Endothelial cell of umbilical vein (primary cell): ENCODE measurements at regions not wholly inside any gene's neighbourhood (a gene's known extent, or its start where the extent isn't known, plus 50 kb on each side); places are given as distances from the start of the nearest gene placed in this dataset.

Experiments
- BruUV-seq: library from RNA; stranded (reverse); fragments of 400-500 nt; replicated peaks from 2 replicates; lab custom pipeline; 2021; lab: Mats Ljungman, UMichigan
- CTCF ChIA-PET: fragments of 300-600, 350-600 bp; sonication (Branson Sonifier 250); formaldehyde crosslinking; loops from one replicate; lab custom pipeline; 2021; ENCODE audit warnings: antibody characterized with exemption, inconsistent platforms; lab: Charles Lee
- POLR2A ChIA-PET: fragments of 300-600, 350-600 bp; sonication (Branson Sonifier 250); formaldehyde crosslinking; loops from one replicate; lab custom pipeline; 2021; ENCODE audit warnings: antibody characterized with exemption, inconsistent platforms; lab: Charles Lee
- DNase-seq: peaks from one replicate; pipeline ENCODE4 v3.0.0-alpha.2; 2011; ENCODE audit warnings: low read depth, low spot score
- FAIRE-seq: peaks from 2 replicates; lab custom pipeline; 2011; peaks lifted over from hg19 to GRCh38; lab: Jason Lieb, UNC
- H2AFZ ChIP-seq: 2 replicates; pipeline ENCODE4 v1.6.0; 2012; ENCODE audit warnings: low read depth, low read length, control low read depth, inconsistent platforms
- H3K27ac ChIP-seq: 2 replicates; pipeline ENCODE4 v1.5.1; 2011; ENCODE audit warnings: low read depth, mild to moderate bottlenecking, control low read depth, low read length, moderate library complexity; ENCODE audit not compliant: insufficient read depth
- H3K27me3 ChIP-seq, 2 experiments: 2 replicates each; pipeline versions ENCODE4 v1.6.0 to v1.6.1; 2011; ENCODE audit warnings: low read length in 2 of 2, mixed read lengths in 1 of 2; ENCODE audit not compliant: control insufficient read depth in 2 of 2, insufficient read depth in 2 of 2
- H3K36me3 ChIP-seq, 2 experiments: 2 replicates in 1 of 2; 3 replicates in 1 of 2; pipeline ENCODE4 v1.5.1; 2011; ENCODE audit warnings: low read length in 2 of 2, mild to moderate bottlenecking in 1 of 2, moderate library complexity in 1 of 2; ENCODE audit not compliant: control insufficient read depth in 2 of 2, insufficient read depth in 2 of 2; ENCODE audit errors: extremely low read depth in 1 of 2
- H3K4me1 ChIP-seq: 3 replicates; pipeline ENCODE4 v1.5.1; 2011; ENCODE audit warnings: mild to moderate bottlenecking, low read length; ENCODE audit not compliant: control insufficient read depth, insufficient read depth; ENCODE audit errors: extremely low read depth
- H3K4me2 ChIP-seq: 2 replicates; pipeline ENCODE4 v1.6.1; 2011; ENCODE audit warnings: low read length, control low read depth, mixed read lengths; ENCODE audit not compliant: insufficient read depth
- H3K4me3 ChIP-seq, 3 experiments: fragments of 200-600 bp in 1 of 3; sonication (generic), shearing (Covaris generic) in 1 of 3; replicated peaks in 1 of 3; 2 replicates each; pipeline ENCODE4 v1.5.1; 2011 to 2016; ENCODE audit warnings: control low read depth in 3 of 3, low read length in 3 of 3, mild to moderate bottlenecking in 2 of 3, inconsistent platforms in 1 of 3, low read depth in 1 of 3, moderate library complexity in 1 of 3; ENCODE audit not compliant: insufficient read depth in 1 of 3
- H3K79me2 ChIP-seq: 2 replicates; pipeline ENCODE4 v1.6.0; 2012; ENCODE audit warnings: low read length, inconsistent platforms; ENCODE audit not compliant: control insufficient read depth, insufficient read depth
- H3K9ac ChIP-seq: replicated peaks from 2 replicates; pipeline ENCODE3; 2011; ENCODE audit warnings: low read length, control low read depth; ENCODE audit not compliant: insufficient read depth; ENCODE audit errors: extremely low read depth
- H3K9me1 ChIP-seq: replicated peaks from 3 replicates; pipeline ENCODE4 v1.6.0; 2011; ENCODE audit warnings: mild to moderate bottlenecking, low read length; ENCODE audit not compliant: control insufficient read depth, insufficient read depth; ENCODE audit errors: extremely low read depth
- H3K9me3 ChIP-seq: replicated peaks from 2 replicates; pipeline ENCODE4 v1.5.1; 2012; ENCODE audit warnings: low read length, inconsistent platforms; ENCODE audit not compliant: control insufficient read depth, insufficient read depth
- H4K20me1 ChIP-seq: replicated peaks from 2 replicates; pipeline ENCODE3; 2011; ENCODE audit warnings: mild to moderate bottlenecking, low read length; ENCODE audit not compliant: control insufficient read depth, insufficient read depth; ENCODE audit errors: extremely low read depth
- CTCF ChIP-seq, 2 donors: IDR thresholded peaks; 1 replicate in 1 of 2; 2 replicates in 1 of 2; pipeline ENCODE4 v1.5.1; 2011; ENCODE audit warnings: low read length in 2 of 2, mild to moderate bottlenecking in 2 of 2, moderate library complexity in 2 of 2, control low read depth in 1 of 2, inconsistent platforms in 1 of 2, low read depth in 1 of 2; ENCODE audit not compliant: insufficient read depth in 1 of 2; ENCODE audit errors: extremely low read depth in 1 of 2
- EZH2 ChIP-seq: IDR thresholded peaks from 2 replicates; pipeline ENCODE4 v1.6.1; 2012; ENCODE audit warnings: borderline replicate concordance, low read depth, mild to moderate bottlenecking, moderate library complexity, low read length, inconsistent platforms; ENCODE audit not compliant: severe bottlenecking
- FOS ChIP-seq: IDR thresholded peaks from 2 replicates; pipeline ENCODE4 v1.6.1; 2011; ENCODE audit warnings: mild to moderate bottlenecking, low read length, moderate library complexity, borderline replicate concordance; ENCODE audit not compliant: insufficient read depth
- GATA2 ChIP-seq: IDR thresholded peaks from 2 replicates; pipeline ENCODE4 v1.7.0; 2011; ENCODE audit warnings: low read depth, mild to moderate bottlenecking, moderate library complexity, mixed read lengths, low read length; ENCODE audit not compliant: insufficient read length, insufficient read depth
- JUN ChIP-seq: IDR thresholded peaks from 2 replicates; pipeline ENCODE4 v1.6.1; 2011; ENCODE audit warnings: borderline replicate concordance, low read depth; ENCODE audit not compliant: insufficient read length, insufficient read depth
- MAX ChIP-seq: IDR thresholded peaks from 2 replicates; pipeline ENCODE4 v1.6.1; 2011; ENCODE audit not compliant: insufficient read depth, insufficient read length
- MYC ChIP-seq: IDR thresholded peaks from one replicate; pipeline ENCODE4 v1.6.1; 2011; ENCODE audit warnings: mild to moderate bottlenecking, low read depth, low read length
- POLR2A ChIP-seq: IDR thresholded peaks from 2 replicates; pipeline ENCODE4 v1.6.1; 2012; ENCODE audit warnings: low read depth, mild to moderate bottlenecking, control low read depth, low read length
- POLR2AphosphoS5 ChIP-seq: IDR thresholded peaks from 2 replicates; pipeline ENCODE4 v1.6.1; 2012; ENCODE audit warnings: low read depth, mild to moderate bottlenecking, control low read depth, low read length, moderate library complexity; ENCODE audit not compliant: insufficient read depth
- dilution Hi-C: fragments of 300-500 bp; cut with MboI; formaldehyde crosslinking; loops from one replicate; pipeline ENCODE4 v1.15.0; 2019; ENCODE audit warnings: low sequenced_read_pairs; ENCODE audit not compliant: extremely low pct_ligation_motif_present
- intact Hi-C: fragments of 100-400 bp; cut with micrococcal nuclease; formaldehyde crosslinking; loops from one replicate; pipeline ENCODE4 v1.10.0; 2022

- TF ChIP-seq MYC (no peak), GATA2 (no peak), JUN (no peak), EZH2 (no peak), POLR2A (no peak), POLR2AphosphoS5 (no peak), MAX (no peak), CTCF (IDR thresholded peaks at IDR 0.05; ENCODE audit: extremely low read depth in 1 of 2, insufficient read depth in 1 of 2, low read depth in 1 of 2, low read length in 2 of 2) (no peak), FOS (no peak)
- dilution Hi-C loops (no loop called here), intact Hi-C loops (no loop called here)
- H3K27ac ChIP-seq, result no peak overlapping the region
- no peak overlapping the region for H3K9ac ChIP-seq
- BruUV-seq, result no TSS peak
- FAIRE-seq, result no peak
- H4K20me1 ChIP-seq, result no peaks in the 10 kb centered on the region
- ChIA-PET CTCF (no interaction called here), POLR2A (no interaction called here)
- H3K9me1 ChIP-seq, result no peaks in the 10 kb centered on the region
- no peak overlapping the region for H3K4me3 ChIP-seq
- no peak for DNase-seq
- H2AFZ ChIP-seq, result no peak overlapping the region
- H3K9me3 ChIP-seq, result no peaks in the 10 kb centered on the region
- H3K27me3 ChIP-seq, result no peaks in the 10 kb centered on the region
- no peaks in the 10 kb centered on the region for H3K4me1 ChIP-seq
- H3K79me2 ChIP-seq, result no peaks in the 10 kb centered on the region
- no peaks in the 10 kb centered on the region for H3K36me3 ChIP-seq
- H3K4me2 ChIP-seq, result no peak overlapping the region
Observed at GRCh38 chr1:118388301-118388959, 203.4 kb upstream of the SPAG17 start.
